Left ventricle myocardium inferior (tissue), 1 donor: ENCODE measurements at regions not wholly inside any gene's neighbourhood (a gene's known extent, or its start where the extent isn't known, plus 50 kb on each side); places are given as distances from the start of the nearest gene placed in this dataset.

Experiments used
- DNase-seq: peaks from one replicate; pipeline ENCODE4 v3.0.0-alpha.2; 2020
- H3K27ac ChIP-seq: fragments of 200-600 bp; replicated peaks from 2 replicates; pipeline ENCODE4 v1.8.0; 2021
- H3K27me3 ChIP-seq: fragments of 200-600 bp; 2 replicates; pipeline ENCODE4 v1.8.0; 2021; ENCODE audit warnings: low read depth
- H3K36me3 ChIP-seq: fragments of 200-600 bp; 2 replicates; pipeline ENCODE4 v1.8.0; 2021
- H3K4me1 ChIP-seq: fragments of 200-600 bp; 2 replicates; pipeline ENCODE4 v1.8.0; 2021
- H3K4me3 ChIP-seq: fragments of 200-600 bp; 2 replicates; pipeline ENCODE4 v1.8.0; 2021; ENCODE audit warnings: mild to moderate bottlenecking, moderate library complexity
- H3K9me3 ChIP-seq: fragments of 200-600 bp; replicated peaks from 2 replicates; pipeline ENCODE4 v1.8.0; 2021
- intact Hi-C: fragments of 100-400 bp; cut with micrococcal nuclease; formaldehyde crosslinking; loops from one replicate; pipeline ENCODE4 v1.11.0; 2022
- TF ChIP-seq, protein P1 (sequence below): fragments of 200-600 bp; IDR thresholded peaks from 2 replicates; pipeline ENCODE4 v1.8.0; 2021; ENCODE audit warnings: antibody characterized with exemption, mild to moderate bottlenecking, borderline replicate concordance
- donor health status: DM: no; HTN: yes; CAD: no; lungs with severe emphysema.

DNA sequence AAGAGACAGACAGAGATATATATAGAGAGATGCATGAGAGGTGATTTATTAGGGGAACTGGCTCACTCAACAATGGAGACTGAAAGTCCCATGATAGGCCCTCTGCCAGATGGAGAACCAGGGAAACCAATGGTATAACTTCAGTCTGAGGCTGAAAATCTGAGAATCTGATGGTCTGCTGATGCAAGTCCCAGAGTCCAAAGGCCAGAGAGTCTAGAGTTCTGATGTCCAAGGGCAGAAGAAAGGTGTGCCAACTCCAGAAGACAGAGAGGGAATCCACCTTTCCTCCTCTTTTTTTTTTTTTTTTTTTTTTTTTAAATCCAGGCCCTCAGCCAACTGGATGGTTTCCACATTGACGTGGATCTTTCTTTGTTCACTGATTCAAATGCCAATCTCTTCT is 197.9 kb upstream of the MEIS2 start:
- Histone ChIP-seq H3K27me3 (no peaks in the 10 kb centered on the region), H3K9me3 (no peaks in the 10 kb centered on the region), H3K4me1 (no peaks in the 10 kb centered on the region), H3K27ac (no peak overlapping the region), H3K4me3 (no peak overlapping the region), H3K36me3 (no peaks in the 10 kb centered on the region)
- no peak for DNase-seq
- TF ChIP-seq, protein P1, sequence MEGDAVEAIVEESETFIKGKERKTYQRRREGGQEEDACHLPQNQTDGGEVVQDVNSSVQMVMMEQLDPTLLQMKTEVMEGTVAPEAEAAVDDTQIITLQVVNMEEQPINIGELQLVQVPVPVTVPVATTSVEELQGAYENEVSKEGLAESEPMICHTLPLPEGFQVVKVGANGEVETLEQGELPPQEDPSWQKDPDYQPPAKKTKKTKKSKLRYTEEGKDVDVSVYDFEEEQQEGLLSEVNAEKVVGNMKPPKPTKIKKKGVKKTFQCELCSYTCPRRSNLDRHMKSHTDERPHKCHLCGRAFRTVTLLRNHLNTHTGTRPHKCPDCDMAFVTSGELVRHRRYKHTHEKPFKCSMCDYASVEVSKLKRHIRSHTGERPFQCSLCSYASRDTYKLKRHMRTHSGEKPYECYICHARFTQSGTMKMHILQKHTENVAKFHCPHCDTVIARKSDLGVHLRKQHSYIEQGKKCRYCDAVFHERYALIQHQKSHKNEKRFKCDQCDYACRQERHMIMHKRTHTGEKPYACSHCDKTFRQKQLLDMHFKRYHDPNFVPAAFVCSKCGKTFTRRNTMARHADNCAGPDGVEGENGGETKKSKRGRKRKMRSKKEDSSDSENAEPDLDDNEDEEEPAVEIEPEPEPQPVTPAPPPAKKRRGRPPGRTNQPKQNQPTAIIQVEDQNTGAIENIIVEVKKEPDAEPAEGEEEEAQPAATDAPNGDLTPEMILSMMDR = no peak
- intact Hi-C loops = no loop called here

DNA sequence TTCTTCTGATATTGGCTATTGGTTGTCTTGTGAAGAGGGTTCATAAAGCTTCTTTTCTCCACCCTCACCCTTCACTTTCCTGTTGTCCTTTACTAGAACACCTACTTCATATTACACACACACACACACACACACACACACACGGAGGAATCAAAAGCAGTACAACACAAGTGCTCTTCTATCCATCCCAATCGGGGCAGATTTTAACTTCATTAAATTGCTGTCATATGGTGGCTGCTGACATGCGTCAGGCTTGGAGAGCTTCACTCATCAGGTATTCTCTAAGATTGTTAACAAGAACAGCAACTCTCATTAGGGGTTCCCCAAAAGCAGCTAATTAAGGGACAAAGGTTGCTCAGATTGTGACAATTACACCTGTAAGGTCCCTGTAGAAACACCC is 239.1 kb upstream of the MEIS2 start:
- TF ChIP-seq, protein P1 = no peak
- intact Hi-C loops = no loop called here
- no peaks in the 10 kb centered on the region for H3K9me3 ChIP-seq

DNA sequence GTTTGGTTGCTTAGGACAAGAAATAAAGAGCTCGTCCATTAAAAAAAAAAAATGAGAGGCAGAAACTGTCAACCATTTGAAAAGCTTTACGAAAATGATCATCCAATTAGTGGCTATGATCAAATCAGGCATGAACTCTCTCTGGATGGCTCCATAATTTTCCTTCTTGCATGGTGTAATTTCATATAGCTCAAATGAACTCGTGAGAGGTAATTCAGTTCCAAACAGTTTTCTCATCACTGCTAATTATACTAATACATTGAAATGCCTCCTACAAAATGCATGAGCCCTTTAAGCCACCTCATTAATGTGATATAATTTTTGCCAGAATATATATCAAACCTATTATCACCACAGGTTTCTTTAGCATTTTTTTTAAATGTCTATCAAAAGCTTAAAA is 239.5 kb upstream of the MEIS2 start:
- TF ChIP-seq, protein P1 = no peak
- Histone ChIP-seq H3K27ac (no peak overlapping the region), H3K4me3 (no peak overlapping the region), H3K36me3 (no peaks in the 10 kb centered on the region), H3K9me3 (no peaks in the 10 kb centered on the region), H3K27me3 (no peaks in the 10 kb centered on the region), H3K4me1 (no peaks in the 10 kb centered on the region)
- no peak for DNase-seq
- intact Hi-C loops = no loop called here

More for the DNA sequence above, 239.1 kb upstream of the MEIS2 start:
- no peaks in the 10 kb centered on the region for H3K27me3 ChIP-seq
- no peaks in the 10 kb centered on the region for H3K4me1 ChIP-seq
- no peaks in the 10 kb centered on the region for H3K36me3 ChIP-seq
- no peak overlapping the region for H3K4me3 ChIP-seq
- no peak for DNase-seq
- H3K27ac ChIP-seq = no peak overlapping the region

DNA sequence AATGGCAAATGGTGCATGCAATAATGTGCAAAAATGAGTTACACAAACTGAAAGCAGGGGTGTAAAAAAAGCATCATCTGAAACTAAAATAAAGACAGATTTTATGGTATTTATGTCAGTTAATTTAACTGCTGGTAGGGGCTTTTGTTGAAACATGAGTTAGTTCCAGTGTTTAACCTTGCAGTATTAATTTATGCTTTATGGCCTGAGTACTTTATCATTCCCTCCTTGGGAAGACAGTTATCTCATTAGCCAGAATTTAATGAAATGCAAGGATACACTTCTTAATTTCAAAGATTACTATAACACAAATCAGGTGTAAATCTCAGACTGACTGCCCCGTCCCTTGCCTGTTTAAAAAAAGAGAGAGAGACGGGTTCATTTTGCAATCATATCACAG is 240.1 kb upstream of the MEIS2 start:
- Histone ChIP-seq H3K9me3 (no peaks in the 10 kb centered on the region), H3K36me3 (no peaks in the 10 kb centered on the region), H3K4me3 (no peak overlapping the region), H3K27me3 (no peaks in the 10 kb centered on the region), H3K27ac (no peak overlapping the region), H3K4me1 (no peaks in the 10 kb centered on the region)
- no peak for DNase-seq
- intact Hi-C loops = no loop called here
- TF ChIP-seq, protein P1 = no peak

DNA sequence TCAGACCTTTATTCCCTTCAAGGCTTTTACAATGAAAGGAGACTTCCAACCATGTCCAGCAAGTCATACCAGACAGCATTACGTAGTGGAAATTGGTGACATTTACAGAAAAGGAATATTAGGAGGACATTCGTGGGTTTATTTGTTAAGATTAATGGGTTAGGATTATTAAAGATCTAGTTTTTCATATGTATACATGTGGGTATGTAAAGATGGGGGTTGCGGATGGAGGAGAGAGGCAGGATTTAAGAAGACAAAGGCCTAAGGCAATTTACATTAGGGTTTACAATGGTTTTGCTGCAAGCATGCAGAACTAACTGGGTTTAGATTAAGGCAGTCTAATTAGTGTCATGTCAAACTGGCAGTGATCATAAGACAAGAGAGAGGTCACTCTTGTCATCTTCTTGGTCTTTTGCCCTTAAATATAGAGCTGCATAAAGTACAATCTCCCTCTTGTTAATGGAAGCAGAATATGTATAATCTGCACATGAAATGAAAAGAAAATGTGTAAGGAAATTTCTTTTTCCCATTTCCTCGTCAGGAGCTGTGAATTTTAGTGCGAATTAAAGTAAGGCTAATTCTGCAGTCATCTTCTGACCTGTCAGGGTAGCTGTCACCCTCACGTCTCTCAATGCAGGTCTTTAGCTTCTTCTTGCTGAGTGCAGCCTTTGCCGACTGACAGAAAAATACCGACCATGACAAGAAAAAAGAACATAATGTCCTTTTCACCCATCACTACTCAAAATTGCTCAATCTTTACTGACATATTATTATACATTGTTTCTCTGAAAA is 258.9 kb upstream of the MEIS2 start:
- Histone ChIP-seq H3K36me3 (no peaks in the 10 kb centered on the region), H3K4me1 (no peaks in the 10 kb centered on the region), H3K27ac (no peak overlapping the region), H3K27me3 (no peaks in the 10 kb centered on the region), H3K9me3 (no peaks in the 10 kb centered on the region), H3K4me3 (no peak overlapping the region)
- intact Hi-C loops = no loop called here
- no peak for DNase-seq
- TF ChIP-seq, protein P1 = no peak
